ENCODE measurements at regions not wholly inside any gene's neighbourhood (a gene's known extent, or its start where the extent isn't known, plus 50 kb on each side); places are given as distances from the start of the nearest gene placed in this dataset.

DNA sequence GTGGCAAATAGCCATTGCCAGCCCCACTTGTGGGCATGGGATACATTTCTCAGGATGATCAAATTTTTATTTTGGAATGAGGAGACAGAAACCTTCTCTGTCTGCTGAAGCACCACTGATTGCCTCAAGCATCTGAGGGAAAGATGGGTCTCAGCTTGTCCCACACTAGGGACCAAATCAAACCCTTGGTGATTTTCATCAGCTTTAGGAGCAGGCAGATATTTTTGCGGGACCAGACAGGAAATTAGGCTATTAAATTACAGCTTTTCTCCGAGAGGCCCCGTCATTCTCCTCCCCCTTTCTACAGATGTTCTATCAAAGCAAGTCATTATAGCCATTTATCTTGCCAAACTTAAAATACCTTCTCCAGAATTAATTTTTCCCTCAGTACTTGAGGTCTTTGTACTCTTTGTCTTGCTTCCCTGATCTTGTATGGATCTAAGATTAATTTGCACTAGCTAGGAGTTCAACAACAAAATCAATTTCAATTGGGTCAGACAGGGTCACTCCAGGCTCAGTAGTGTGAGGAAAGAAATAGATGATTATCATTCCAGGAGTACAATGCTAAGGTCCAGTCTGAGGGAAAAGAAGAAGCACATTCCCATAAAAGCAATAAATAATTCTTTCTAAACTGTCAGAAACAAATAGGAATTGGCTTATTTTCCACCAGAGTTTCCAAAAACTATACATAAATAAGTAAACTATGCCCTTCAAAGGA, 818.1 kb upstream of the SOX11 start:
- no peaks in the 10 kb centered on the region for H3K4me1 ChIP-seq (ENCODE audit: insufficient read depth, low read length)
- no peak overlapping the region for H3K27ac ChIP-seq (ENCODE audit: low read length)
- no peak for TF ChIP-seq EZH2 (IDR thresholded peaks at IDR 0.05; ENCODE audit: borderline replicate concordance, low read depth, low read length, severe bottlenecking)
- TF ChIP-seq, protein P1, sequence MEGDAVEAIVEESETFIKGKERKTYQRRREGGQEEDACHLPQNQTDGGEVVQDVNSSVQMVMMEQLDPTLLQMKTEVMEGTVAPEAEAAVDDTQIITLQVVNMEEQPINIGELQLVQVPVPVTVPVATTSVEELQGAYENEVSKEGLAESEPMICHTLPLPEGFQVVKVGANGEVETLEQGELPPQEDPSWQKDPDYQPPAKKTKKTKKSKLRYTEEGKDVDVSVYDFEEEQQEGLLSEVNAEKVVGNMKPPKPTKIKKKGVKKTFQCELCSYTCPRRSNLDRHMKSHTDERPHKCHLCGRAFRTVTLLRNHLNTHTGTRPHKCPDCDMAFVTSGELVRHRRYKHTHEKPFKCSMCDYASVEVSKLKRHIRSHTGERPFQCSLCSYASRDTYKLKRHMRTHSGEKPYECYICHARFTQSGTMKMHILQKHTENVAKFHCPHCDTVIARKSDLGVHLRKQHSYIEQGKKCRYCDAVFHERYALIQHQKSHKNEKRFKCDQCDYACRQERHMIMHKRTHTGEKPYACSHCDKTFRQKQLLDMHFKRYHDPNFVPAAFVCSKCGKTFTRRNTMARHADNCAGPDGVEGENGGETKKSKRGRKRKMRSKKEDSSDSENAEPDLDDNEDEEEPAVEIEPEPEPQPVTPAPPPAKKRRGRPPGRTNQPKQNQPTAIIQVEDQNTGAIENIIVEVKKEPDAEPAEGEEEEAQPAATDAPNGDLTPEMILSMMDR (IDR thresholded peaks at IDR 0.05; ENCODE audit: borderline replicate concordance, extremely low read depth, low read length, poor library complexity, severe bottlenecking), result no peak
- H4K20me1 ChIP-seq (ENCODE audit: insufficient read depth, low read length), result no peaks in the 10 kb centered on the region
- H2AFZ ChIP-seq (ENCODE audit: low read depth, low read length), result no peak overlapping the region
- no peak overlapping the region for H3K4me3 ChIP-seq (ENCODE audit: low read depth in 1 of 2, low read length in 2 of 2)
- no peaks in the 10 kb centered on the region for H3K9me3 ChIP-seq (ENCODE audit: insufficient read depth, low read length, severe bottlenecking)
- no peak for ATAC-seq (ENCODE audit: insufficient read depth, low read depth)
- H3K79me2 ChIP-seq (ENCODE audit: insufficient read depth, low read length), result no peaks in the 10 kb centered on the region
- no peak overlapping the region for H3K9ac ChIP-seq (ENCODE audit: low read depth, low read length)
- H3K4me2 ChIP-seq (ENCODE audit: insufficient read depth, low read length), result no peak overlapping the region
- DNase-seq, result no peak
- no peaks in the 10 kb centered on the region for H3K27me3 ChIP-seq (ENCODE audit: insufficient read depth, low read length, poor library complexity)
- H3K36me3 ChIP-seq (ENCODE audit: insufficient read depth, low read length), result no peaks in the 10 kb centered on the region

DNA sequence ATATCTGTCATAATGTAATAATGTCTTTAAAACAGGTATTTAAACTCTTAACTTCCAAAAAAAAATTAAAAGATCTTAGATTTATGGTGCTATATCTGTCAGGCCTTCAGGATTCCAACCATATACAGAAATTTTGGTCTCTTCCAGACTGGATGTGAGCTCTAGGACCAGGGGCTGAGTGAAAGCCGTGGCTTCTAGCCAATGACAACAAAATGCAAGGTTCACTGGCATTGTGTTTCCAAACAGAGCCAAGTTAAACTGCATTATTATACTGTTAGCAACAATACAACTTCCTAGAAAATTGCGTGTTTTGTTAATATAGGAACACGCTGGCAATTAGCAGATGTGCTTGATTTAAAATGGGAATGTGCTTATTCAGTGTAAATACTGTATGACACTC, 809.8 kb upstream of the SOX11 start:
- Histone ChIP-seq H3K9me3 (ENCODE audit: insufficient read depth, low read length, severe bottlenecking) (no peaks in the 10 kb centered on the region), H3K4me1 (ENCODE audit: insufficient read depth, low read length) (no peaks in the 10 kb centered on the region), H3K9ac (ENCODE audit: low read depth, low read length) (no peak overlapping the region), H3K27me3 (ENCODE audit: insufficient read depth, low read length, poor library complexity) (no peaks in the 10 kb centered on the region), H4K20me1 (ENCODE audit: insufficient read depth, low read length) (no peaks in the 10 kb centered on the region), H3K4me3 (ENCODE audit: low read depth in 1 of 2, low read length in 2 of 2) (no peak overlapping the region), H3K4me2 (ENCODE audit: insufficient read depth, low read length) (no peak overlapping the region), H3K36me3 (ENCODE audit: insufficient read depth, low read length) (no peaks in the 10 kb centered on the region), H3K27ac (ENCODE audit: low read length) (no peak overlapping the region), H2AFZ (ENCODE audit: low read depth, low read length) (no peak overlapping the region), H3K79me2 (ENCODE audit: insufficient read depth, low read length) (no peaks in the 10 kb centered on the region)
- DNase-seq (no peak), ATAC-seq (ENCODE audit: insufficient read depth, low read depth) (no peak)
- TF ChIP-seq, protein P1 (IDR thresholded peaks at IDR 0.05; ENCODE audit: borderline replicate concordance, extremely low read depth, low read length, poor library complexity, severe bottlenecking), result no peak
- no peak for TF ChIP-seq EZH2 (IDR thresholded peaks at IDR 0.05; ENCODE audit: borderline replicate concordance, low read depth, low read length, severe bottlenecking)

DNA sequence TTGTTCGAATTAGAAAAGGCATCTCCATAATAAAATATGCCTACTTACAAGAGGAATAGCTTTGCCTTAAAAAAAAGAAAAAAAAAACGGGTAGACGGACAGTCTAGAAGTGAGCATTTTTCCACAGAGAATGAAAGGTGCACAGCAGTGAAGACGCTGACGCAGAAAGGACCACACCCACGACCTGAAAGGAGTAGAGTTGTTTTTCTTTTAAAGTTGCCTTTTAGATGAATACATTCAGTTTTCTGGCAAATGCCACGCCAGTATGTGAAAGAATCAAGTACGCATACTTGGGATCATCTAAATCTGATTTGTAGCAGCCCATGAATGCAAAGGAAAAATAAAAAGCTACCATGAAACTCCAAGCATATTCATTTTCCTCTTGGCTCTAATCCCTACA, 809.2 kb upstream of the SOX11 start:
- Histone ChIP-seq H3K9ac (ENCODE audit: low read depth, low read length) (no peak overlapping the region), H4K20me1 (ENCODE audit: insufficient read depth, low read length) (no peaks in the 10 kb centered on the region), H3K4me3 (ENCODE audit: low read depth in 1 of 2, low read length in 2 of 2) (no peak overlapping the region), H3K79me2 (ENCODE audit: insufficient read depth, low read length) (no peaks in the 10 kb centered on the region), H3K9me3 (ENCODE audit: insufficient read depth, low read length, severe bottlenecking) (no peaks in the 10 kb centered on the region), H3K36me3 (ENCODE audit: insufficient read depth, low read length) (no peaks in the 10 kb centered on the region), H3K27me3 (ENCODE audit: insufficient read depth, low read length, poor library complexity) (no peaks in the 10 kb centered on the region), H2AFZ (ENCODE audit: low read depth, low read length) (no peak overlapping the region), H3K4me2 (ENCODE audit: insufficient read depth, low read length) (no peak overlapping the region), H3K27ac (ENCODE audit: low read length) (no peak overlapping the region), H3K4me1 (ENCODE audit: insufficient read depth, low read length) (no peaks in the 10 kb centered on the region)
- ATAC-seq (ENCODE audit: insufficient read depth, low read depth), result no peak
- DNase-seq, result no peak
- TF ChIP-seq EZH2 (IDR thresholded peaks at IDR 0.05; ENCODE audit: borderline replicate concordance, low read depth, low read length, severe bottlenecking), result no peak
- TF ChIP-seq, protein P1 (IDR thresholded peaks at IDR 0.05; ENCODE audit: borderline replicate concordance, extremely low read depth, low read length, poor library complexity, severe bottlenecking), result no peak

Measured in DND-41 (cell line).